Lung (tissue), 11 donors: ENCODE measurements at regions not wholly inside any gene's neighbourhood (a gene's known extent, or its start where the extent isn't known, plus 50 kb on each side); places are given as distances from the start of the nearest gene placed in this dataset.
A peak's percentile ranks its signal among the peaks of the same experiment; 100 is the strongest.

Experiments
- ATAC-seq: fragments of 200-7000 bp; cut with Tn5 transposase; one replicate; pipeline ENCODE4 v1.9.1; 2020; ENCODE audit warnings: moderate number of reproducible peaks; ENCODE audit not compliant: insufficient read depth, low FRiP score
- DNase-seq, 3 donors: peaks; one replicate each; pipeline ENCODE4 v3.0.0-alpha.2; 2013 to 2017
- H3K27ac ChIP-seq, 2 donors: one replicate each; pipeline ENCODE4 v1.5.1; 2013; ENCODE audit warnings: mild to moderate bottlenecking in 2 of 2, moderate library complexity in 2 of 2, control low read depth in 1 of 2, inconsistent platforms in 1 of 2, low read depth in 1 of 2, low read length in 1 of 2
- H3K27me3 ChIP-seq, 3 donors: one replicate each; pipeline ENCODE4 v1.5.1; 2013; ENCODE audit warnings: low read length in 2 of 3; ENCODE audit not compliant: control insufficient read depth in 3 of 3, insufficient read depth in 3 of 3
- H3K36me3 ChIP-seq, 4 donors: one replicate each; pipeline ENCODE4 v1.5.1; 2013; ENCODE audit warnings: low read length in 4 of 4, mild to moderate bottlenecking in 1 of 4, moderate library complexity in 1 of 4; ENCODE audit not compliant: control insufficient read depth in 4 of 4, insufficient read depth in 4 of 4
- H3K4me1 ChIP-seq, 5 donors: one replicate each; pipeline ENCODE4 v1.5.1; 2013; ENCODE audit warnings: low read length in 5 of 5, mild to moderate bottlenecking in 2 of 5, moderate library complexity in 1 of 5; ENCODE audit not compliant: control insufficient read depth in 5 of 5, insufficient read depth in 5 of 5
- H3K4me3 ChIP-seq: one replicate; pipeline ENCODE4 v1.5.1; 2013; ENCODE audit warnings: mild to moderate bottlenecking, control low read depth, moderate library complexity
- H3K9ac ChIP-seq, 2 donors: one replicate each; pipeline ENCODE4 v1.5.1; 2013; ENCODE audit warnings: low read length in 2 of 2, control low read depth in 1 of 2; ENCODE audit not compliant: insufficient read depth in 1 of 2
- H3K9me3 ChIP-seq, 4 donors: one replicate each; pipeline ENCODE4 v1.5.1; 2013; ENCODE audit warnings: low read length in 3 of 4, mild to moderate bottlenecking in 1 of 4, moderate library complexity in 1 of 4; ENCODE audit not compliant: control insufficient read depth in 4 of 4, insufficient read depth in 3 of 4
- WGBS, 2 donors: extraction: QIAGEN DNeasy Blood & Tissue Kit; methylation state at CpG; one replicate each; pipeline ENCODE4 v1.1.7; 2013; 5-methylcytosine and 5-hydroxymethylcytosine counted together
- TF ChIP-seq, protein P1 (sequence below): IDR thresholded peaks from 2 replicates; pipeline ENCODE4 v1.5.1; 2012; ENCODE audit warnings: mild to moderate bottlenecking; ENCODE audit errors: control extremely low read depth, extremely low read depth
- donor health status: control.
- donor health status: control.
- donor health status: Bipolar disorder and iron deficiency.
- donor health status: healthy.
- donor health status: DM: yes; HTN: yes; CAD: no.

DNA sequence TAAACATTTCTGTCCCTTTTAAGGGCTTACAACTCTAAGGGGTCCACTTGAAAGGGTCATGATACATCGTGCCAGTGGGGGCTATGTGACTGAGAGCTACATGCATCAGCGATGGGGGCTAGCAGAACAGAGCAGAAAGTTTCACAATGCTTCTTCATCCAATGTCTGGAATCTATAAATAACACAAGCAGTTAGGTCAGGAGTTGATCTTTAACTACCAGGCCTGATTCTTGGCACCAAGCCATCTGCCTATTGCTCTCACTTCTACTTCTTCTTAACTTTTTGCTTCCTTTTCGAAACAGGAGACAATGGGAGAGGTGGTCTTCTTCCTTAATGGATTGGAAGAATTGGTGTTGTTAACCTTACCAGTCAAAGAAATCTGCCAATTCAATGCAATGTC is 410.0 kb downstream of the TGFB2 start:
- peaks cover 0 to 6% (median 0%) of the 10 kb centered on the region in 4 donors for H3K9me3 ChIP-seq
- WGBS, 2 donors, result 80 to 81% methylated on average over 3 of the region's 3 CpGs

DNA sequence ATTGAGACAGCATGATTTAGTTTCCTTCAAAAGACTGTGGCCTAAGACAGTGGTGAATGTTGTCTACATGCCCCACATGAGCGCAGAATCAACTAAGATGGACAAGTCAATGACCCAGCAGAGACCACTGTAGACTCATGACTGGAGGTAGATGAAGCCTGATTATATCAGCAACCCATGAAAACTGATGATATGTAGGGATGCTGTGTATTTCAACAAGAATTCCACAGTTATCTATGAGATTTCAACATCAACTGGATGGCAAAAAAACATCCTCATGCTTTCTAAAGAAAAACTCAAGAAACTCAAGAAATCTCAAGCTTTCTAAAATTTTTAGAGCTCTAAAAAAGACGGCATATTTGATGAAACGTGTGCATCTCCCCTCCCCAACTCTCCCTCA is 413.9 kb upstream of the LYPLAL1 start:
- H3K27ac ChIP-seq, result no peak overlapping the region
- DNase-seq (no peak), ATAC-seq (no peak)
- WGBS, 2 donors, result 86 to 87% methylated on average over 3 of the region's 3 CpGs
- no peak overlapping the region for H3K4me3 ChIP-seq
- H3K9ac ChIP-seq, result no peak overlapping the region
- peaks cover 0 to 9% (median 0%) of the 10 kb centered on the region in 5 donors for H3K4me1 ChIP-seq
- H3K36me3 ChIP-seq, result no peaks in the 10 kb centered on the region
- peaks cover 0 to under 1% (median 0%) of the 10 kb centered on the region in 4 donors for H3K9me3 ChIP-seq
- H3K27me3 ChIP-seq, result no peaks in the 10 kb centered on the region
- TF ChIP-seq, protein P1, sequence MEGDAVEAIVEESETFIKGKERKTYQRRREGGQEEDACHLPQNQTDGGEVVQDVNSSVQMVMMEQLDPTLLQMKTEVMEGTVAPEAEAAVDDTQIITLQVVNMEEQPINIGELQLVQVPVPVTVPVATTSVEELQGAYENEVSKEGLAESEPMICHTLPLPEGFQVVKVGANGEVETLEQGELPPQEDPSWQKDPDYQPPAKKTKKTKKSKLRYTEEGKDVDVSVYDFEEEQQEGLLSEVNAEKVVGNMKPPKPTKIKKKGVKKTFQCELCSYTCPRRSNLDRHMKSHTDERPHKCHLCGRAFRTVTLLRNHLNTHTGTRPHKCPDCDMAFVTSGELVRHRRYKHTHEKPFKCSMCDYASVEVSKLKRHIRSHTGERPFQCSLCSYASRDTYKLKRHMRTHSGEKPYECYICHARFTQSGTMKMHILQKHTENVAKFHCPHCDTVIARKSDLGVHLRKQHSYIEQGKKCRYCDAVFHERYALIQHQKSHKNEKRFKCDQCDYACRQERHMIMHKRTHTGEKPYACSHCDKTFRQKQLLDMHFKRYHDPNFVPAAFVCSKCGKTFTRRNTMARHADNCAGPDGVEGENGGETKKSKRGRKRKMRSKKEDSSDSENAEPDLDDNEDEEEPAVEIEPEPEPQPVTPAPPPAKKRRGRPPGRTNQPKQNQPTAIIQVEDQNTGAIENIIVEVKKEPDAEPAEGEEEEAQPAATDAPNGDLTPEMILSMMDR, result no peak

More for the DNA sequence above, 410.0 kb downstream of the TGFB2 start:
- no peak for ATAC-seq
- Histone ChIP-seq H3K4me3 (no peak overlapping the region), H3K27ac (no peak overlapping the region), H3K4me1 (no peaks in the 10 kb centered on the region), H3K36me3 (no peaks in the 10 kb centered on the region), H3K27me3 (no peaks in the 10 kb centered on the region), H3K9ac (no peak overlapping the region)
- no peak for DNase-seq
- TF ChIP-seq, protein P1, result no peak

DNA sequence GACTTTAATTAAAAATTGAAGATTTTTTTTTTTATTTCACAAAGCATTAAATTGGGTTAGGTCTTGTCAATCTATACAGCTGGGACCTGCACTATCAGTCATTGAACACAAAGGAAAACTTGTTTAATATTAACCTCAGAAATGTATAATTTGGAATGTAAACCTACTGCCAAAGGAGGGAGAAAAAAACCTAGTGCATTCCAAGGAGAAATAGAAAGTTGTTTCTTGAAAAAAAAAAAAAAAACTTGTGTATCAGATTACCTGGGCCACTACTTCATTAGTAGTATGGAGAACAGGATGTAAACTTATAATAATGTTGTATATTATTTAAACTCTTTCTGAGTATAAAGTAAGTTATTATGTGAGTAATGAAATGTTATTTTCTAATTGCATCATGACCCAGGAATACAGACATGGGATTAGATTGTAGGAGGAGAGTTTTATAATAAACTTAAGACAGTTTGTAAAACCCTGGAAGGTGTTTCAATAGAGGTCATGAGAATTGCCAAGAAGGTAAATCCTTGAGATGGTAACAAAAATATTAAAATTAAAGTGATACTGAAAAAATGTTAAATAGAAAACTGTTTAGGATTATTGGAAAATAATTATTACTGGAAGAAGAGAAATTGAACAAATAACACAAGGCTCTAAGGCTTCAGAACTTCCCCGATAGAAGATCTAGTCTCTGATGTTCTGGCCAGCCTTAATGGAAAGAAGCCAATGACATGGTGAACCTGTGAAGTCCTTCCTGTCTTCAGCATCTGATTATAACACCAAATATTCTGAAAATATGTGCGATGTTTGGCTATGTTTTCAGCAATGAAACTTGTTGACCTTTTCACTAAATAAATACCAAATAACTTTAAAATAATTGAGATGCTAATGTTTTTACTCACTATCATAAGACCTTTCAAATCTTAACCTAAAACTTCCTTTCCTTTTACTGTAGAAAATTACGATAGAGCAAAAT is 412.8 kb upstream of the LYPLAL1 start:
- no peak overlapping the region for H3K27ac ChIP-seq
- no peak overlapping the region for H3K9ac ChIP-seq
- no peaks in the 10 kb centered on the region for H3K36me3 ChIP-seq
- no peak overlapping the region for H3K4me3 ChIP-seq
- H3K4me1 ChIP-seq, result peaks cover 0 to 9% (median 0%) of the 10 kb centered on the region in 5 donors
- H3K9me3 ChIP-seq, result no peaks in the 10 kb centered on the region
- WGBS, 2 donors, result 75 to 77% methylated on average over 3 of the region's 3 CpGs
- TF ChIP-seq, protein P1, result no peak
- H3K27me3 ChIP-seq, result no peaks in the 10 kb centered on the region
- DNase-seq (peak in 1 of 3 donors; percentile 42), ATAC-seq (no peak)
